ENCODE measurements at regions not wholly inside any gene's neighbourhood (a gene's known extent, or its start where the extent isn't known, plus 50 kb on each side); places are given as distances from the start of the nearest gene placed in this dataset.

GRCh38 chr2:53114991-53115390, 652.6 kb upstream of the CHAC2 start:
- no peak for TF ChIP-seq SIN3A (IDR thresholded peaks at IDR 0.05; ENCODE audit: borderline replicate concordance, insufficient read depth, low read length)
- TF ChIP-seq TAF1 (IDR thresholded peaks at IDR 0.05; ENCODE audit: borderline replicate concordance, insufficient read depth, low read length): no peak

All from PFSK-1 (cell line).